ENCODE measurements at regions not wholly inside any gene's neighbourhood (a gene's known extent, or its start where the extent isn't known, plus 50 kb on each side); places are given as distances from the start of the nearest gene placed in this dataset.
"Not testable (repeated sequence)": the region's sequence is repeated elsewhere in the genome, so short reads cannot be mapped to it uniquely, and the experiment has no call there.

DNA sequence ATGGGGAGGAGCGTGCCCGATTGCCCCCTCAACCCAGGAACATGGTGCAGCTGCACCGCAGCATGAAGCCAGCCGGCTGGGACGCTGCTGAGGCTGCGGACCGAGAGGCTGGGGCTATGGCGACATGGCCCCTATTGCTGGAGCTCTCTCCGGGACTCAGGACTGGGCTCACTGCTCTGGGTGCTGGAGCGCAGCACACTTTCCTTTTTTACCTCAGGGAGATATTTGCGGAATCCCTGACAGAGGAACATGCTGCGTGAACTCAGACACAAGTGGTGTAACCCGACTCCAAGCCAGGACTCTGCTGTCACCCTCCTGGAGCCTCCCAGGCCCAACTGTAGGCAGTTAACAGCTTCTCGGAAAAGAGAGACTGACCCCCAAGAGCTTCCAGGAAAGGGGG is 137.2 kb upstream of the NBPF9 start:
- H3K4me3 ChIP-seq; H3K27ac ChIP-seq; H3K36me3 ChIP-seq; H3K4me1 ChIP-seq; H3K9me3 ChIP-seq; H3K27me3 ChIP-seq; DNase-seq; intact Hi-C loops (cut with DNase I; ENCODE audit: low total_unique reads): not testable (repeated sequence)

GRCh38 chr1:149241272-149241671 is 137.9 kb upstream of the NBPF9 start:
- H3K27ac ChIP-seq; DNase-seq; H3K4me1 ChIP-seq; H3K9me3 ChIP-seq; H3K36me3 ChIP-seq; H3K27me3 ChIP-seq; H3K4me3 ChIP-seq; intact Hi-C loops (cut with DNase I; ENCODE audit: low total_unique reads): not testable (repeated sequence)

GRCh38 chr1:149243572-149243971 is 140.2 kb upstream of the NBPF9 start:
- H3K36me3 ChIP-seq; H3K27me3 ChIP-seq; H3K27ac ChIP-seq; H3K9me3 ChIP-seq; H3K4me1 ChIP-seq; DNase-seq; H3K4me3 ChIP-seq; intact Hi-C loops (cut with DNase I; ENCODE audit: low total_unique reads): not testable (repeated sequence)

GRCh38 chr1:149244621-149245020 is 141.3 kb upstream of the NBPF9 start:
- DNase-seq; H3K27ac ChIP-seq; intact Hi-C loops (cut with DNase I; ENCODE audit: low total_unique reads); H3K9me3 ChIP-seq; H3K4me1 ChIP-seq; H3K36me3 ChIP-seq; H3K27me3 ChIP-seq; H3K4me3 ChIP-seq: not testable (repeated sequence)

- intact Hi-C loops (cut with DNase I; ENCODE audit: low total_unique reads); H3K4me1 ChIP-seq; H3K27me3 ChIP-seq; H3K4me3 ChIP-seq; H3K27ac ChIP-seq; H3K9me3 ChIP-seq; DNase-seq; H3K36me3 ChIP-seq: not testable (repeated sequence)
Measured at GRCh38 chr1:149246212-149246611, 142.9 kb upstream of the NBPF9 start.

DNA sequence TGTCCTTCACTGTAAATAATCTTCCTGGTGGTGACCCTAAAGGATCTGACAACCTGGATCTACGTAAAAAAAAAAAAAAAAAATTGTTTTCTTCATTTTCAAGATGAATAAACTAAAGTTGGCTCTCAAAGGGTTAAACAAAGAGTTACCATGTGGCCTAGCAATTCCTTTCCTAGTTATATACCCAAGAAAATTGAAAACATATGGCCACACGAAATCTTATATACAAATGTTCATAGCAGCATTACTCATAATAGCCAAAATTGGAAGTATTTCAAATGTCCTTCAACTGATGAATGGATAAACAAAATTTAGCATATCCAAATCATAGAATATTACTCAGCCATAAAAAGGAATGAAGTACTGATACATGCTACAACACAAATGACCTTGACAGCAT is 145.3 kb upstream of the NBPF9 start:
- intact Hi-C loops (cut with DNase I; ENCODE audit: low total_unique reads); H3K4me3 ChIP-seq; DNase-seq; H3K4me1 ChIP-seq; H3K27me3 ChIP-seq; H3K27ac ChIP-seq; H3K9me3 ChIP-seq; H3K36me3 ChIP-seq: not testable (repeated sequence)

DNA sequence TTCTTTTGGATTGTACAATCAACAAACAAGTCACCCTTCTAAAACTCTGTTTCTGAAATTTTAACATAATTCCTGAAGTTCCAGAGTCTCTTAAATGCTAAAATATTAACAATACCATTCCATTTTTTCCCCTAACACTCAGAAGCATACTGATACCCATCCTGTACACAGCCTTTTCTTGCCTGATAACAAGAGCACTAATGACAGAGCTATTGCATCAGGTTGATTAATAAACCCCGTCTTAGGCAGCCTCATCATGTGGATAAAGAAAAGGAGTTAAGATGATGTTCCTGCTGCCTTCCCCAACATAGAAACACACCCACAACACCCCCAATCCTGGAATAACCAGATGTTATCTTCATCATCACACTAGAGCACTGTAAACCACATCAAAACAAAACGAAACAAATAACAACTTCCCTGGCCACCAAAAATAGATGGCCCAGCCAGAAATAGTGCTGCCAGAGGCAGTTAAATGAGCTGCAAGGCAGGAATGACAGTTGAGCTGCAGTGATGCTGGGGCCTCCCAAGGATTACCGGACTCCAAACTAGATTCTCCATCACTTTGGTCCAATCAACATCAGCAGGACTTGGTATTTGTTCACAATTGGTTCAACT is 146.6 kb upstream of the NBPF9 start:
- H3K27me3 ChIP-seq; H3K4me3 ChIP-seq; H3K36me3 ChIP-seq; H3K9me3 ChIP-seq; H3K27ac ChIP-seq; intact Hi-C loops (cut with DNase I; ENCODE audit: low total_unique reads); H3K4me1 ChIP-seq; DNase-seq: not testable (repeated sequence)

DNA sequence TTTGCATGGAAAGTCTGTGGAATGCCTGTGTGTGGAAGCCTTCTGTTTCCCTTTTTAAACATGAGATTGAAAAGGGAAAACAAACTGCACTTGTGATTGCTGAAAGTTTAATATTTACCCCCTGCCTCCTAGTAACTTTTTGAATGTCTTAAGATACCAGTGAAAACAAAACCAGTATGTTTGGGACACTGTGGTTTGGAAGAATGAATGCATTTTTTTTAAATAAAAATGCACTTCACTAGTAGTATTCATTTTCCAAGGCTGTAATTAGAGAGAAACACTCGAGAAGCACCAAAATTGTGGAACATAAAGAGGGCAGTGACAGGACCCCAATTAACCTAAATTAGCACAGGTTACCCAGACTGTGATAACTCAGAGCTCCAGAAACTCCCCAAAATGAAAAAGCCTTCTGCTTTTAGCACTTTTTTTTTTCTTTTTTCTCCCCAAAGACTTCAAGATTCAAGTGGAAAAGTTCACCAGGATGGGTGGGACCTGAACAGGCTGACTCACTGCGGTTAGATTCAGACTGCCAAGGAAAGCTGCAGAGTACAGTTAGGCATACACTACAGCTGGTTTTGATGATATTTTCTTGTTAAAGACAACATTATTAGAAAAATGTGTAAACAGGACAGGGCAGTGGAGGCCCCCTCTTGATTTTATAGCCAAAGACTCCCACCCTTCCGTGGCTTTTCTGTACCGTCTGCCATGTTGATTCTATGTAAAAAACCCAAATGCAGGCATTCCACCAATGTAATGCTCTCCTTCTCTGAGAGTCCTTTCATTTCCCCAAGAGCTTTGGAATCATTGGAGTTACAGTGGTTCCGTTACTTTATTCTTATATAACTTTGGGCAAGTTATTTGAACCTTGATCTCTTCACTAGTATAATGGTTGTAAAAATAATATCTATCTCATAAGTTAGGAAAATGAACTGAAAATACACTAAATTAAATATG is 151.8 kb upstream of the NBPF9 start:
- not testable (repeated sequence) for DNase-seq

DNA sequence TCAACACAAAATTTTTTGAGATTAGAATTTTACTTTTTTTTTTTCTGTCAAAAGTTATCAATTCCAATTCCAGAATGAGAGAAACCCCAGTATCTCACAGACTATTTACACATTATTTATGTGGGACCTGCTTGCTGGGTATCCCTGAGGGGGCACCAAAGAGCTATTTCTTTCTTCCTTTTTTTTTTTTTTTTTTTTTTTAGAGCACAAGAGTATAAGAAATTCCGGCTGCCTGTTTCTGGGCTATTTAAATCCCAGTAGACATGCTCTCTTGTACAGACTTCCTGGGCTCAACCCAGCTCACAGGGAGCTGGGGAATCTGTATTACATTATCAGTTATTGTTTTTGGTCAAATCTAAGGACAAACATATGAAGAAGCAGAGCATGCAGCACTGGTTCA is 156.9 kb upstream of the NBPF9 start:
- H3K4me1 ChIP-seq; DNase-seq; H3K36me3 ChIP-seq; H3K9me3 ChIP-seq; H3K27ac ChIP-seq; H3K4me3 ChIP-seq; intact Hi-C loops (cut with DNase I; ENCODE audit: low total_unique reads); H3K27me3 ChIP-seq: not testable (repeated sequence)

More for the DNA sequence above, 151.8 kb upstream of the NBPF9 start:
- intact Hi-C loops (cut with DNase I; ENCODE audit: low total_unique reads); H3K4me1 ChIP-seq; H3K27ac ChIP-seq; H3K27me3 ChIP-seq; H3K9me3 ChIP-seq; H3K36me3 ChIP-seq; H3K4me3 ChIP-seq: not testable (repeated sequence)

DNA sequence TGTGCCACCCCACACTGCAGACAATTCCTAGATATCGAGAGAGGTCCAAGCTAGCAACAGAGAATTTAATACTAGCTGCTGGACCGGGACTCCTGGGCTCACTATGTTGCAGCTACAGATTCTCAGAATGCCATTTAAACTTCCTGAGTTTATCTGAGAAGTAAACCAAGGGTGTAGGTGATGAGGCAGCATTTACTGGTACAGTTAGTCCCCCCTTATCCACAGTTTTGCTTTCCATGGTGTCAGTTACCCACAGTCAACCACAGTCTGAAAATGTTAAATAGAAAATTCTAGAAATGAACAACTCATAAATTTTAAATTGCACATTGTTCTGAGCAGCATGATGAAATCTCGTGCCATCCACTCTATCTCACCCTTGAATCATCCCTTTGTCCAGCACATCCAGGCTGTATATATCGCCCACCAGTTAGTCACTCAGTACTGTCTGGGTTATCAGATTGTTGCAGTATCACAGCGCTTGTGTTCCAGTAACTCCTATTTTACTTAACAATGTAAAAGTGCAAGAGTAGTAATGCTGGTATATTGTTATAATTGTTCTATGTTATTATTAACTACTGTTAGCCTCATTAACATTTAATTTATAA is 157.5 kb upstream of the NBPF9 start:
- H3K4me1 ChIP-seq; H3K36me3 ChIP-seq; DNase-seq; H3K9me3 ChIP-seq; intact Hi-C loops (cut with DNase I; ENCODE audit: low total_unique reads); H3K27me3 ChIP-seq; H3K27ac ChIP-seq; H3K4me3 ChIP-seq: not testable (repeated sequence)

DNA sequence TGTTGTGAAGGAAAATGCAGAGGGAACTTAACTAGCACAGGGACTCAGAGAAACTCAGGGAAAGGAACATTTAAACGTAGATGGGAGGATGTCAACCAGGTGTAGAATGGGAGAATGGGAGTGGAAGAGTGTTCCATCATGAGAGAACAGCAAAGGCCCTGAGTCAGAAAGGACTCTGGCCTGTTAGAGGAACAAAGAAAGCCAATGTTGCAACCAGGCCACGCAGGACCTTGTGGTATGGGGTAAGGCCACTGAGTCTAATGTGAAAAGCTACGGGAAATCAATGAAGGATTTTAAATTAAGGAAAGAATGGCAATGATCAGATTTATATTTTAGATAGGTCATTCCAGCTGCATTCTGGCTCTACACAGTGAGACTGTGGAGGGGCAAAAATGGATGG is 163.9 kb upstream of the NBPF9 start:
- H3K9me3 ChIP-seq; DNase-seq; H3K27me3 ChIP-seq; H3K27ac ChIP-seq; H3K4me1 ChIP-seq; intact Hi-C loops (cut with DNase I; ENCODE audit: low total_unique reads); H3K36me3 ChIP-seq; H3K4me3 ChIP-seq: not testable (repeated sequence)

DNA sequence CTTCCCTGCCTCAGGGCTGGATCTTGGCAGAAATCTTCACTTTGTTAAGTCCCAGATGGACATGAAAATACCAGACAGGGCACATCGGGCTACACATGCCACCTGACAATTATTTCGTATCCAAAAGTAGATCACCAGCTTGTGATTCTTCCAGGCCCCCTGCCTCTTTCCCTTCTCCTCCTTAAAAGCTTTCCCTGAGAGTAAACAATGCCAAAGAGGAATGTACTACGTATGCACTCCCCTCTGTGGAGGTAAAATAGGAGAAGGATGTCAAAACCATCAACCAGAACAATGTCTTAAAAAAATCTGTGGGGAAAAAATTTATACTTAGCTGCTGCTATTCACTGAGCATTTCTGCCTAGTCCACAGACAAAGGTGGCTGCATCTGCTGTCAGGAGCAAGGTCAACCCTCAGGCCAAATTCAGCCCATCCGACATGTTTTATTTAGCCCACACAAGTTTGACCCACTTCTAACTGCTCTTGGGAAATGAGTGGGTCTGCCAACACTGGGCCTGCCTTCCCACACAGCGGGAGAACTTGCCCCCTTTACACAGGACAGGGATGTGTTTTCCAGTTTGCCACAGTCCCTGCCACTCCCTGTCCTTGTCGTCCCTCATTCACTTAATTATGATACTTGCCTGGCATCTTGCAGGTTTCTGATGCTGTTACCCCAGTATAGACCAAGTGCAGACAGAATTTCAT is 165.8 kb upstream of the NBPF9 start:
- H3K27me3 ChIP-seq; DNase-seq; H3K9me3 ChIP-seq; H3K4me1 ChIP-seq; H3K27ac ChIP-seq; intact Hi-C loops (cut with DNase I; ENCODE audit: low total_unique reads); H3K36me3 ChIP-seq; H3K4me3 ChIP-seq: not testable (repeated sequence)

- H3K9me3 ChIP-seq; H3K27ac ChIP-seq; DNase-seq; H3K4me3 ChIP-seq; intact Hi-C loops (cut with DNase I; ENCODE audit: low total_unique reads); H3K27me3 ChIP-seq; H3K4me1 ChIP-seq; H3K36me3 ChIP-seq: not testable (repeated sequence)
Measured at GRCh38 chr1:149269833-149270232, 166.5 kb upstream of the NBPF9 start.

All from uterus (tissue), 3 donors.